GM20000 (cell line): ENCODE measurements at regions not wholly inside any gene's neighbourhood (a gene's known extent, or its start where the extent isn't known, plus 50 kb on each side); places are given as distances from the start of the nearest gene placed in this dataset.

Experiments used
- DNase-seq: peaks from one replicate; pipeline ENCODE4 v3.0.0; 2012; ENCODE audit warnings: low spot score
- CTCF ChIP-seq: IDR thresholded peaks from 2 replicates; pipeline ENCODE4 v1.5.1; 2012; ENCODE audit warnings: mild to moderate bottlenecking, control low read depth; ENCODE audit errors: extremely low read depth, missing control alignments

- no peak for DNase-seq
These were observed 515.2 kb upstream of the ARID1B start for GRCh38 chr6:156262014-156262413.

GRCh38 chr6:156260815-156261214 lies 516.4 kb upstream of the ARID1B start:
- no peak for TF ChIP-seq CTCF
- DNase-seq, result no peak

More at GRCh38 chr6:156262014-156262413, 515.2 kb upstream of the ARID1B start:
- no peak for TF ChIP-seq CTCF

GRCh38 chr6:156258981-156259380 lies 518.2 kb upstream of the ARID1B start:
- DNase-seq, result no peak
- no peak for TF ChIP-seq CTCF

- DNase-seq, result no peak
- TF ChIP-seq CTCF, result no peak
These were observed 521.0 kb upstream of the ARID1B start for GRCh38 chr6:156256161-156256560.

- DNase-seq, result no peak
- no peak for TF ChIP-seq CTCF
These were observed 522.9 kb upstream of the ARID1B start for GRCh38 chr6:156254240-156254639.

GRCh38 chr6:156250593-156250992 lies 526.6 kb upstream of the ARID1B start:
- TF ChIP-seq CTCF, result no peak

GRCh38 chr6:156242206-156242605 lies 535.0 kb upstream of the ARID1B start:
- no peak for TF ChIP-seq CTCF
- DNase-seq, result no peak

More at GRCh38 chr6:156250593-156250992, 526.6 kb upstream of the ARID1B start:
- no peak for DNase-seq
